ENCODE measurements at regions not wholly inside any gene's neighbourhood (a gene's known extent, or its start where the extent isn't known, plus 50 kb on each side); places are given as distances from the start of the nearest gene placed in this dataset.

- H3K9me3 ChIP-seq (ENCODE audit: low read depth) = no peaks in the 10 kb centered on the region
- TF ChIP-seq CTCF (IDR thresholded peaks at IDR 0.05; ENCODE audit: low read depth, low read length) = no peak
- peak in 1 of 2 donors; percentile 73 for DNase-seq (ENCODE audit: low read depth in 1 of 2, low spot score in 1 of 2)
- H3K4me1 ChIP-seq (ENCODE audit: low read depth) = no peaks in the 10 kb centered on the region
- no peak overlapping the region for H3K4me3 ChIP-seq
- H3K27me3 ChIP-seq = no peaks in the 10 kb centered on the region
- no peaks in the 10 kb centered on the region for H3K36me3 ChIP-seq
- no peak overlapping the region for H3K27ac ChIP-seq
Observed at GRCh38 chr2:220034426-220035130, 407.1 kb downstream of the SLC4A3 start.

- DNase-seq (ENCODE audit: low read depth in 1 of 2, low spot score in 1 of 2) = no peak
- no peak overlapping the region for H3K27ac ChIP-seq
- H3K4me1 ChIP-seq (ENCODE audit: low read depth) = no peaks in the 10 kb centered on the region
- no peaks in the 10 kb centered on the region for H3K27me3 ChIP-seq
- H3K4me3 ChIP-seq = no peak overlapping the region
- H3K9me3 ChIP-seq (ENCODE audit: low read depth) = no peaks in the 10 kb centered on the region
- TF ChIP-seq CTCF (IDR thresholded peaks at IDR 0.05; ENCODE audit: low read depth, low read length) = no peak
- no peaks in the 10 kb centered on the region for H3K36me3 ChIP-seq
Observed at GRCh38 chr2:220036431-220036830, 409.0 kb downstream of the SLC4A3 start.

- no peak overlapping the region for H3K27ac ChIP-seq
- H3K4me1 ChIP-seq (ENCODE audit: low read depth) = peaks cover 6% of the 10 kb centered on the region
- no peaks in the 10 kb centered on the region for H3K27me3 ChIP-seq
- H3K36me3 ChIP-seq = no peaks in the 10 kb centered on the region
- DNase-seq (ENCODE audit: low read depth in 1 of 2, low spot score in 1 of 2) = no peak
- TF ChIP-seq CTCF (IDR thresholded peaks at IDR 0.05; ENCODE audit: low read depth, low read length) = no peak
- no peak overlapping the region for H3K4me3 ChIP-seq
- no peaks in the 10 kb centered on the region for H3K9me3 ChIP-seq (ENCODE audit: low read depth)
Observed at GRCh38 chr2:220040346-220040745, 412.9 kb downstream of the SLC4A3 start.

- H3K4me3 ChIP-seq = no peak overlapping the region
- no peaks in the 10 kb centered on the region for H3K36me3 ChIP-seq
Observed at GRCh38 chr2:220041447-220041846, 414.0 kb downstream of the SLC4A3 start.

DNA sequence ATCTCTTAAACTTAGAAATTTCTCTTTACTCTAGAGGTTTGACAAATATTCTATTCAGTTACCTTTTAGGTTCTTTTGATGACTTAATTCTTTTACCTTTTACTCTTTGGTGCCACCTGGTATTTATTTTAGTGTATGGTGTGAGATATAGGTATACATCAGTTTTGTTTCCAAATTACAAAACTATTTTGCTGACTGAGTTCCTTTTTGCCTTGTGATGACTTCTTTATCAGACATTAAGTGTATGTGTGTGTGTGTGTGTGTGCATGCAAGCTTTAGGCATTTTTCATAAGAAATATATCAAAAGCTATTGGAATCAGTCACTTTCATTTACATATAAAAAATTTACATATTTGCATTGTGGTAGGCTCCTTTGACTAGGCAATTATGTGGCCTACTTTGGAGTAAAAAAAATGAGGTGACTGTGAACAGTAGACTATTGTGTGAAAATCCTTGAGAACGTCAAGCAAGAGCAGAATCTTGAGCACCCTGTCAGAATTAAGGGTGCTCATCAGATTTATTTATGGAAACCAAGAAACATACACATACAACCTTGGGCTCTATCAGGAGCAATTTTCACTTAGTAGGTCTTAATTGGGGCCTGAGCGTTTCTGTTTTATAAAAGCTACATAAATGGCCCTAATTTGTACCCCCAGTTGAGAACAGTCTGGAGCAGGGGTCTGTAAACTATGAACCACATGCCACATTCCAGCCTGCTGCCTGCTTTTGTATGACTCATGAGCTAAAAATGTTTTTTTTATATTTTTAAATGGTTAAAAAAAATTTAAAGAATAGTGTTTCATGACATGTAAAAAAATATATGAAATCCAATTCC lies 415.9 kb downstream of the SLC4A3 start:
- Histone ChIP-seq H3K36me3 (no peaks in the 10 kb centered on the region), H3K4me3 (no peak overlapping the region), H3K4me1 (ENCODE audit: low read depth) (peaks cover 6% of the 10 kb centered on the region), H3K9me3 (ENCODE audit: low read depth) (no peaks in the 10 kb centered on the region), H3K27me3 (no peaks in the 10 kb centered on the region), H3K27ac (no peak overlapping the region)
- TF ChIP-seq CTCF (IDR thresholded peaks at IDR 0.05; ENCODE audit: low read depth, low read length) = no peak
- DNase-seq (ENCODE audit: low read depth in 1 of 2, low spot score in 1 of 2) = peak in 1 of 2 donors; percentile 63

More at GRCh38 chr2:220041447-220041846, 414.0 kb downstream of the SLC4A3 start:
- no peaks in the 10 kb centered on the region for H3K9me3 ChIP-seq (ENCODE audit: low read depth)
- H3K27ac ChIP-seq = no peak overlapping the region
- DNase-seq (ENCODE audit: low read depth in 1 of 2, low spot score in 1 of 2) = no peak
- peaks cover 6% of the 10 kb centered on the region for H3K4me1 ChIP-seq (ENCODE audit: low read depth)
- no peaks in the 10 kb centered on the region for H3K27me3 ChIP-seq
- TF ChIP-seq CTCF (IDR thresholded peaks at IDR 0.05; ENCODE audit: low read depth, low read length) = no peak

Data from cardiac muscle cell (in vitro differentiated cells and primary cell).